ENCODE measurements at regions not wholly inside any gene's neighbourhood (a gene's known extent, or its start where the extent isn't known, plus 50 kb on each side); places are given as distances from the start of the nearest gene placed in this dataset.

DNA sequence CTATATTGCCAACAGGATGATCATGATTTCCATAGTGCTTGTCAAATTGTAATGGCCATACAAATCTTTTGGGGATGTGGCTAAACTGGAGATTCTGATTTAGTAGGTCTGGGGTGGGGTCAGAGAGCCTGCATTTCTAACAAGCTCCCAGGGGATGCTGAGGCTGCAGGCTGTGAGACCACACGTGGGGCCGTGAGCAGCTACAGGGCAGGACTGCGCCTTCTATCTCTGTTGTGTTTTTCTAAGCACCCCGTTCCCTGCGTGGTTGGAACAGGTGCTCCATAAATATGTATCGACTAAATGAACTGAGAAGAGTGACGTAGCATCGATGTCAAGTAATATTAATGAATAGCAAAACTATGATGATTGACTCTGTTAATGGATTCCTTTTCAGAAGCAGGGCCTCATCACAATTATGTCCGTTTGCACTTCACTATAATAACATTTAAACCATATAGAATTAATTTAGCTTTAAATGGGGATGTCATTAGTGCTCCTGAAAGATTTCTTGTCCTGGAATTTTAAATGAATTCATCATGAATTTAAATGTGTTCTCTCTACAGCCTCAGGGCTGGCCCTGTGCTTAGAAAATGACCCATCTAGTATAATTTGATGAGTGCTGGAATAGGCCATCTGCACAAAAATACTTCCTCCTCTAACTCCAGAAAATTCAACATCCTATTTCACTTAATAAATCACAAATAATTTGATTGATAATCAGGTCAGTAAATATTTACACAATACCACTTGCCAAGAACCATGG is 51.7 kb upstream of the SIAH3 start:
- DNase-seq, result peak in 1 of 3 experiments; percentile 19

All from NCI-H1417 (cell line).